CD14-positive monocyte (primary cell): ENCODE measurements at regions not wholly inside any gene's neighbourhood (a gene's known extent, or its start where the extent isn't known, plus 50 kb on each side); places are given as distances from the start of the nearest gene placed in this dataset.

Experiments used
- DNase-seq, 3 donors: peaks; one replicate each; pipeline ENCODE4 v3.0.0-alpha.2; 2011 to 2022
- H2AFZ ChIP-seq: 2 replicates; pipeline ENCODE4 v1.6.0; 2012; ENCODE audit warnings: mild to moderate bottlenecking, low read depth, low read length, inconsistent platforms; ENCODE audit not compliant: insufficient read depth, poor library complexity, severe bottlenecking
- H3K27ac ChIP-seq, 2 donors: 1 replicate in 1 of 2; 2 replicates in 1 of 2; pipeline ENCODE4 v1.5.1; 2012 to 2013; ENCODE audit warnings: low read length in 2 of 2, control low read depth in 1 of 2, inconsistent platforms in 1 of 2, low read depth in 1 of 2, mild to moderate bottlenecking in 1 of 2
- H3K27me3 ChIP-seq, 2 donors: one replicate each; pipeline versions ENCODE4 v1.6.0 to v1.6.1; 2011 to 2013; ENCODE audit warnings: low read length in 2 of 2; ENCODE audit not compliant: control insufficient read depth in 2 of 2, insufficient read depth in 2 of 2
- H3K36me3 ChIP-seq, 2 donors: replicated peaks in 1 of 2; 1 replicate in 1 of 2; 2 replicates in 1 of 2; pipeline versions ENCODE4 v1.5.1 to v1.6.1; 2012 to 2013; ENCODE audit warnings: low read length in 2 of 2, control low read depth in 1 of 2, inconsistent platforms in 1 of 2, mild to moderate bottlenecking in 1 of 2; ENCODE audit not compliant: insufficient read depth in 2 of 2, control insufficient read depth in 1 of 2
- H3K4me1 ChIP-seq, 2 donors: 1 replicate in 1 of 2; 2 replicates in 1 of 2; pipeline versions ENCODE4 v1.5.1 to v1.6.1; 2012 to 2013; ENCODE audit warnings: low read length in 2 of 2, control low read depth in 1 of 2, inconsistent platforms in 1 of 2, mild to moderate bottlenecking in 1 of 2, moderate library complexity in 1 of 2; ENCODE audit not compliant: insufficient read depth in 2 of 2, control insufficient read depth in 1 of 2
- H3K4me2 ChIP-seq: replicated peaks from 2 replicates; pipeline ENCODE3; 2012; ENCODE audit warnings: low read length, moderate library complexity, mild to moderate bottlenecking; ENCODE audit not compliant: poor library complexity, severe bottlenecking; ENCODE audit errors: extremely low read depth
- H3K4me3 ChIP-seq, 3 experiments: fragments of 200-600 bp in 1 of 3; sonication (generic) in 1 of 3; replicated peaks in 1 of 3; 1 replicate in 2 of 3; 2 replicates in 1 of 3; pipeline ENCODE4 v1.5.1; 2011 to 2013; ENCODE audit warnings: low read length in 3 of 3, mild to moderate bottlenecking in 3 of 3, control low read depth in 2 of 3, low read depth in 2 of 3, inconsistent platforms in 1 of 3, moderate library complexity in 1 of 3
- H3K79me2 ChIP-seq: 2 replicates; pipeline ENCODE4 v1.6.0; 2012; ENCODE audit warnings: mild to moderate bottlenecking, control low read depth, inconsistent platforms, low read length, moderate library complexity; ENCODE audit not compliant: insufficient read depth
- H3K9ac ChIP-seq: 2 replicates; pipeline ENCODE4 v1.6.0; 2017; ENCODE audit warnings: low read length, mild to moderate bottlenecking; ENCODE audit not compliant: insufficient read depth, poor library complexity, severe bottlenecking
- H3K9me3 ChIP-seq, 2 donors: replicated peaks in 1 of 2; 1 replicate in 1 of 2; 2 replicates in 1 of 2; pipeline versions ENCODE4 v1.5.1 to v1.6.1; 2012 to 2013; ENCODE audit warnings: low read length in 2 of 2, control low read depth in 1 of 2; ENCODE audit not compliant: control insufficient read depth in 1 of 2, insufficient read depth in 1 of 2
- H4K20me1 ChIP-seq: 2 replicates; pipeline ENCODE4 v1.6.0; 2012; ENCODE audit warnings: mild to moderate bottlenecking, low read length, control low read depth, moderate library complexity; ENCODE audit not compliant: insufficient read depth
- H3K27ac Mint-ChIP-seq, 7 donors: one replicate each; pipeline ENCODE4 v1.8.0; 2020; ENCODE audit warnings: mild to moderate bottlenecking in 7 of 7, mixed read lengths in 7 of 7, moderate library complexity in 6 of 7, inconsistent platforms in 2 of 7
- H3K27me3 Mint-ChIP-seq, 3 donors: one replicate each; pipeline ENCODE4 v1.8.0; 2021 to 2022; ENCODE audit warnings: low read depth in 3 of 3, mild to moderate bottlenecking in 3 of 3, mixed read lengths in 3 of 3, moderate library complexity in 3 of 3, inconsistent platforms in 1 of 3
- H3K36me3 Mint-ChIP-seq, 2 donors: one replicate each; pipeline ENCODE4 v1.8.0; 2020; ENCODE audit warnings: mixed read lengths in 2 of 2, inconsistent platforms in 1 of 2, mild to moderate bottlenecking in 1 of 2
- H3K4me1 Mint-ChIP-seq: one replicate; pipeline ENCODE4 v1.8.0; 2020; ENCODE audit warnings: mild to moderate bottlenecking, mixed read lengths
- H3K4me3 Mint-ChIP-seq, 2 donors: one replicate each; pipeline ENCODE4 v1.8.0; 2020; ENCODE audit warnings: mild to moderate bottlenecking in 2 of 2, mixed read lengths in 2 of 2, moderate library complexity in 1 of 2
- H3K9me3 Mint-ChIP-seq, 7 donors: one replicate each; pipeline ENCODE4 v1.8.0; 2020 to 2022; ENCODE audit warnings: mixed read lengths in 7 of 7, mild to moderate bottlenecking in 6 of 7, moderate library complexity in 6 of 7, inconsistent platforms in 2 of 7
- WGBS: methylation state at CpG from one replicate; pipeline ENCODE4 v1.1.5; 2013; ENCODE audit warnings: missing lambda C conversion rate; ENCODE audit not compliant: insufficient coverage; 5-methylcytosine and 5-hydroxymethylcytosine counted together
- intact Hi-C, 2 donors: fragments of 100-400 bp; cut with micrococcal nuclease; formaldehyde crosslinking; loops; one replicate each; pipeline versions ENCODE4 v1.15.0 to v1.15.1; 2023
- TF ChIP-seq, protein P1 (sequence below): fragments of 200-600 bp; IDR thresholded peaks from one replicate; pipeline ENCODE4 v1.8.0; 2022; ENCODE audit warnings: antibody characterized with exemption, mild to moderate bottlenecking

DNA sequence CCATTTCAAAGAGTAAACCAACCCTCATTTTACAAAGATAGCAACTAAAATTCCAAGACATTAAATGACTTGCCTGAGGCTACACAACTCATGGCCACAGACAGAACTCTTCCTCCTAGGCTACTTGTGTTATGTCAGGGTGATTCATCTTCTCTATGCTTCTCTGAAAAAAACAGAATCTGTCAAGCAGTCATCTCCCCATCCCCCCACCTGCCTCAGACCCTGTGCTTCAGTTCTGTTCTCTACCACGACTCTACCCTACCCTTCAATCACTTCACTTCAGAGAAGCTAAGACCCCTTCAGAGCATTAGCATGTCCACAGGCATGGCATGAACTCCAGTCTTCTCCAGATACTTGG is 277.7 kb upstream of the PTGER4 start:
- Histone ChIP-seq H3K4me3 (no peak overlapping the region), H3K4me2 (no peak overlapping the region), H3K27ac (peak overlapping the region in 1 of 2 donors; percentile 10), H3K9me3 (no peaks in the 10 kb centered on the region), H3K79me2 (no peaks in the 10 kb centered on the region), H3K36me3 (no peaks in the 10 kb centered on the region), H3K4me1 (peaks cover 38 to 41% of the 10 kb centered on the region in 2 donors), H2AFZ (no peak overlapping the region), H3K9ac (no peak overlapping the region), H3K27me3 (no peaks in the 10 kb centered on the region), H4K20me1 (no peaks in the 10 kb centered on the region)
- Mint-ChIP-seq H3K27ac (peak overlapping the region; percentile 1 to 89 (median 75)), H3K4me3 (no peak overlapping the region), H3K27me3 (no peaks in the 10 kb centered on the region), H3K9me3 (peaks cover 0 to 5% (median 0%) of the 10 kb centered on the region in 7 donors), H3K36me3 (no peaks in the 10 kb centered on the region), H3K4me1 (peaks cover 55% of the 10 kb centered on the region)
- WGBS = 6% methylated on average over 1 of the region's 1 CpG
- intact Hi-C loops = loop anchor here in 1 of 2 donors (5.0 to 10.0 kb wide), 2 partner anchors 35 to 283 kb away; no protein-coding TSS in a partner anchor
- peak in 2 of 3 donors; percentile 64 to 75 for DNase-seq
- TF ChIP-seq, protein P1, sequence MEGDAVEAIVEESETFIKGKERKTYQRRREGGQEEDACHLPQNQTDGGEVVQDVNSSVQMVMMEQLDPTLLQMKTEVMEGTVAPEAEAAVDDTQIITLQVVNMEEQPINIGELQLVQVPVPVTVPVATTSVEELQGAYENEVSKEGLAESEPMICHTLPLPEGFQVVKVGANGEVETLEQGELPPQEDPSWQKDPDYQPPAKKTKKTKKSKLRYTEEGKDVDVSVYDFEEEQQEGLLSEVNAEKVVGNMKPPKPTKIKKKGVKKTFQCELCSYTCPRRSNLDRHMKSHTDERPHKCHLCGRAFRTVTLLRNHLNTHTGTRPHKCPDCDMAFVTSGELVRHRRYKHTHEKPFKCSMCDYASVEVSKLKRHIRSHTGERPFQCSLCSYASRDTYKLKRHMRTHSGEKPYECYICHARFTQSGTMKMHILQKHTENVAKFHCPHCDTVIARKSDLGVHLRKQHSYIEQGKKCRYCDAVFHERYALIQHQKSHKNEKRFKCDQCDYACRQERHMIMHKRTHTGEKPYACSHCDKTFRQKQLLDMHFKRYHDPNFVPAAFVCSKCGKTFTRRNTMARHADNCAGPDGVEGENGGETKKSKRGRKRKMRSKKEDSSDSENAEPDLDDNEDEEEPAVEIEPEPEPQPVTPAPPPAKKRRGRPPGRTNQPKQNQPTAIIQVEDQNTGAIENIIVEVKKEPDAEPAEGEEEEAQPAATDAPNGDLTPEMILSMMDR = no peak

DNA sequence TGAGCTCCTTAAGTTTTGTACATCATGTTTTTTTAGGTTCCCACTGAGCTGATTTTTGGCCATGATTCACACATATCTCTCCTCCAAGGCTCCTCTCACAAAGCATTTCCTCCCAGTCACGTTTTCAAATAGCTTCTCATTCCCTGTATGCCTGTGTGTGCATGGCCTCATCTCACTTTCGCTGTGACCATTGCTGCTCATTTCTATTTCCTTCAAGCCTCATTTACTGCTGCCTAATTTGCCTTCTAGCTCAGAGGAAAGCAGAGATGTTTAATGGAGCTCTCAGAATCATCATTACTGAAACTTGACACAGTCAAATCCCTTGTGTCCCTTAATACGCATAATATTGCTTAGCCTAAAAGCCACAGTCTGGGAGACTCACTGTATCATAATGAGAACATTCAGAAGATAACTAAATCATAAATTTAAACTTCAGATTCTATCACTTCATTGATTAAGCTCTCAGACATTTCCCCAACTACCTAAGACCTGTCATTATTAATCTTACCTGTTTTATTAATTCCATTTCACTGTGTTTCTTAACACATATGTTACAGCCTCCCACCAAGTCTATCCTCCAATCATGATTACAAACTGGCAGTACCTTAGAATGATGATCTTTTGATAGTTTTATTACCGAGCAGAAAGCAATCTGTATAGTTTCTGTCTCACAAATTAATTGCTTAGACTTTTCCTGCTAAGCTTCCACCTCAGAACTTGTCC is 278.3 kb upstream of the PTGER4 start:
- Histone ChIP-seq H3K9ac (no peak overlapping the region), H3K4me1 (peaks cover 33 to 36% of the 10 kb centered on the region in 2 donors), H3K4me3 (no peak overlapping the region), H3K9me3 (no peaks in the 10 kb centered on the region), H2AFZ (peak overlapping the region; percentile 21), H4K20me1 (no peaks in the 10 kb centered on the region), H3K4me2 (no peak overlapping the region), H3K36me3 (no peaks in the 10 kb centered on the region), H3K27ac (peak overlapping the region in 1 of 2 donors; percentile 10), H3K79me2 (no peaks in the 10 kb centered on the region), H3K27me3 (no peaks in the 10 kb centered on the region)
- no peaks in the 10 kb centered on the region for H3K36me3 Mint-ChIP-seq
- H3K9me3 Mint-ChIP-seq = peaks cover 0 to 1% (median 0%) of the 10 kb centered on the region in 7 donors
- DNase-seq = no peak
- intact Hi-C loops = loop anchor here in 1 of 2 donors (5.0 to 10.0 kb wide), 2 partner anchors 36 to 283 kb away; no protein-coding TSS in a partner anchor
- H3K4me1 Mint-ChIP-seq = peaks cover 55% of the 10 kb centered on the region
- no peaks in the 10 kb centered on the region for H3K27me3 Mint-ChIP-seq
- WGBS = 88% methylated on average over 2 of the region's 4 CpGs
- H3K27ac Mint-ChIP-seq = peak overlapping the region; percentile 5 to 89 (median 78)
- no peak overlapping the region for H3K4me3 Mint-ChIP-seq
- TF ChIP-seq, protein P1 = no peak
